Adrenal gland (tissue), 9 donors: ENCODE measurements at regions not wholly inside any gene's neighbourhood (a gene's known extent, or its start where the extent isn't known, plus 50 kb on each side); places are given as distances from the start of the nearest gene placed in this dataset.

ENCODE experiments used
- DNase-seq, 7 donors: peaks; one replicate each; pipeline ENCODE4 v3.0.0-alpha.2; 2019 to 2020
- H3K27ac ChIP-seq, 5 donors: fragments of 200-600 bp; sonication (generic) in 4 of 5; 1 replicate in 3 of 5; 2 replicates in 2 of 5; pipeline versions ENCODE4 v1.5.1 to v1.8.0; 2016 to 2020; ENCODE audit warnings: mild to moderate bottlenecking in 1 of 5
- H3K27me3 ChIP-seq: fragments of 200-600 bp; 2 replicates; pipeline ENCODE4 v1.8.0; 2021
- H3K36me3 ChIP-seq, 2 donors: fragments of 200-600 bp; replicated peaks in 1 of 2; 1 replicate in 1 of 2; 2 replicates in 1 of 2; pipeline versions ENCODE4 v1.5.1 to v1.8.0; 2018 to 2022
- H3K4me1 ChIP-seq, 2 donors: fragments of 200-600 bp; replicated peaks in 1 of 2; 1 replicate in 1 of 2; 2 replicates in 1 of 2; pipeline versions ENCODE4 v1.5.1 to v1.8.0; 2018 to 2021
- H3K4me3 ChIP-seq, 4 donors: fragments of 200-600 bp; sonication (generic) in 3 of 4; one replicate each; pipeline ENCODE4 v1.5.1; 2016 to 2018
- H3K9me3 ChIP-seq, 3 donors: fragments of 200-600 bp; sonication (generic) in 1 of 3; replicated peaks in 1 of 3; 1 replicate in 2 of 3; 2 replicates in 1 of 3; pipeline versions ENCODE4 v1.5.1 to v1.8.0; 2016 to 2021
- POLR2A ChIP-seq, 2 donors: fragments of 450-650 bp; IDR thresholded peaks; one replicate each; pipeline ENCODE4 v1.6.1; 2017; ENCODE audit warnings: antibody characterized with exemption in 2 of 2, mild to moderate bottlenecking in 2 of 2, moderate library complexity in 1 of 2
- WGBS, 4 donors: extraction: QIAGEN DNeasy Blood & Tissue Kit in 2 of 4; methylation state at CpG; one replicate each; pipeline versions ENCODE4 v1.1.5 to v1.1.7; 2013 to 2017; 5-methylcytosine and 5-hydroxymethylcytosine counted together
- intact Hi-C, 2 donors: fragments of 100-400 bp; cut with DNase I; formaldehyde crosslinking; loops; one replicate each; pipeline versions ENCODE4 v1.14.1 to v1.15.0; 2022 to 2023
- TF ChIP-seq, protein P1 (sequence below), 6 experiments: fragments of 450-650 bp in 4 of 6; fragments of 200-600 bp in 2 of 6; sonication (generic) in 1 of 6; IDR thresholded peaks; 1 replicate in 5 of 6; 2 replicates in 1 of 6; pipeline versions ENCODE4 v1.5.1 to v1.8.0; 2016 to 2021; ENCODE audit warnings: antibody characterized with exemption in 6 of 6, mild to moderate bottlenecking in 2 of 6, moderate library complexity in 1 of 6
- donor health status: healthy with polysubstance abuse.
- donor health status: Bipolar disorder and iron deficiency.
- donor health status: DM: yes; HTN: yes; CAD: no.
- donor health status: DM: no; HTN: no; CAD: no.
- donor health status: DM: no; HTN: no; CAD: no.

DNA sequence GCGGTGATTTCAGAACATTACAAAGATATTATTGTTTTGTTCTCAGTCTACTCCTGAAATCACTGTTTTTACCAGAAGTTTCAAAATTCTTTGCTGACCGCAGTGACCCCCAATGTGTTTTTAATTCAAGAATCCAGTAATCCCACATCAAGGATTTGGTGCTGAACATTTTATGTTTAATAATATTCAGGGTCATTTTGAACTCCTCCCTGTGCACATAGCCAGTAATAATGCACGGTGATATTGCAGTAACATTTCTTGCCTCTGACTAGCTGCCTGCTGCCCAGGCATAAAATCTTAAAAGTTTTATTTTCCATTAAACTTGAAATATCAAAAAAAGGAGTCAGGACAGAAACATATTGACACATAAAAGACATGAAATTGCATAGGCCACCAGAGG is 443.4 kb upstream of the NCAM2 start:
- Histone ChIP-seq H3K4me3 (no peak overlapping the region), H3K9me3 (no peaks in the 10 kb centered on the region), H3K27me3 (no peaks in the 10 kb centered on the region), H3K36me3 (no peaks in the 10 kb centered on the region), H3K27ac (no peak overlapping the region), H3K4me1 (no peaks in the 10 kb centered on the region)
- no peak for TF ChIP-seq POLR2A (IDR thresholded peaks at IDR 0.05)
- TF ChIP-seq, protein P1, sequence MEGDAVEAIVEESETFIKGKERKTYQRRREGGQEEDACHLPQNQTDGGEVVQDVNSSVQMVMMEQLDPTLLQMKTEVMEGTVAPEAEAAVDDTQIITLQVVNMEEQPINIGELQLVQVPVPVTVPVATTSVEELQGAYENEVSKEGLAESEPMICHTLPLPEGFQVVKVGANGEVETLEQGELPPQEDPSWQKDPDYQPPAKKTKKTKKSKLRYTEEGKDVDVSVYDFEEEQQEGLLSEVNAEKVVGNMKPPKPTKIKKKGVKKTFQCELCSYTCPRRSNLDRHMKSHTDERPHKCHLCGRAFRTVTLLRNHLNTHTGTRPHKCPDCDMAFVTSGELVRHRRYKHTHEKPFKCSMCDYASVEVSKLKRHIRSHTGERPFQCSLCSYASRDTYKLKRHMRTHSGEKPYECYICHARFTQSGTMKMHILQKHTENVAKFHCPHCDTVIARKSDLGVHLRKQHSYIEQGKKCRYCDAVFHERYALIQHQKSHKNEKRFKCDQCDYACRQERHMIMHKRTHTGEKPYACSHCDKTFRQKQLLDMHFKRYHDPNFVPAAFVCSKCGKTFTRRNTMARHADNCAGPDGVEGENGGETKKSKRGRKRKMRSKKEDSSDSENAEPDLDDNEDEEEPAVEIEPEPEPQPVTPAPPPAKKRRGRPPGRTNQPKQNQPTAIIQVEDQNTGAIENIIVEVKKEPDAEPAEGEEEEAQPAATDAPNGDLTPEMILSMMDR (IDR thresholded peaks at IDR 0.05): no peak
- DNase-seq: no peak
- intact Hi-C loops: no loop called here
- WGBS, 4 donors: 71 to 75% (median 72%) methylated on average over 3 of the region's 3 CpGs

DNA sequence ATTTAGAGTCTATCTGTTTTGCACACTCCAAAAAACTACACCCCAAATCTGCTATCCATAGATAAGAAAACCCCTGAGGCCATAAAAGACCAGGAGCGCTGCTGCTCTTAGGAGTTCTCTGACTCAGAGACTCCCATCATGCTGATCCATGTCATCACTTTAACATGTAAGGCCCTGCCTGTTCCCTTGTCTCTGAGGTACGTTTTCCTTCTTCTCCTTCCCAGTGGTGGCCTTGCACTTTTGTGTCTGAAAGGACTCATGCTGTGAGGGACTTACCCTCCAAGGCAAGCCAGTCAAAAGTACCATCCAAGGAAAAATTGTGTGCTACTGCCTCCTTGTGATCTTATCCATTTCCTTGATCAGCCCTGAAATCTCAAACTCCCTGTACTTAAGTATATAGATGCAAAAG is 427.4 kb upstream of the NCAM2 start:
- WGBS, 4 donors: 43 to 56% (median 50%) methylated on average over 2 of the region's 2 CpGs
- no peaks in the 10 kb centered on the region for H3K4me1 ChIP-seq
- no peak overlapping the region for H3K27ac ChIP-seq
- H3K27me3 ChIP-seq: no peaks in the 10 kb centered on the region
- TF ChIP-seq, protein P1 (IDR thresholded peaks at IDR 0.05): no peak
- TF ChIP-seq POLR2A (IDR thresholded peaks at IDR 0.05): no peak
- DNase-seq: no peak
- peaks cover 0 to 7% (median 0%) of the 10 kb centered on the region in 3 donors for H3K9me3 ChIP-seq
- H3K36me3 ChIP-seq: no peaks in the 10 kb centered on the region
- intact Hi-C loops: no loop called here
- no peak overlapping the region for H3K4me3 ChIP-seq

DNA sequence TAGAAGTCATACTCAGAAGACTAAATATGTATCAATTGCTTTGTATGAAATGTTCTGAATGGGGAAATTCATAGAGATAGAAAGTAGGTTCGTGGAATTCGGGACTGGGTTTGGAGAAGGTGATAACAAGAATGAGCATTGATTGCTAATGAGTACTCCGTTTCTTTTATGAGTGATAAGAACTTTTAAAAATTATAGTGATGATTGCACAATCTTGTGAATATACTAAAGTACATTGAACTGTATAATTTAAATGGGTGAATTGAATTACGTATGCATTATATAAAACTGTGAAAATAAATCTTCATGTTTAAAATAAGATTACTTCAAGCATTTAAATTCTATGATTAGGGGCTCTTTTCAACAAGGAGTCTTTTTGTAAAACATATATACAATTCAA is 425.6 kb upstream of the NCAM2 start:
- Histone ChIP-seq H3K27ac (no peak overlapping the region), H3K4me1 (no peaks in the 10 kb centered on the region), H3K36me3 (no peaks in the 10 kb centered on the region), H3K9me3 (peaks cover 0 to 7% (median 0%) of the 10 kb centered on the region in 3 donors), H3K4me3 (no peak overlapping the region), H3K27me3 (no peaks in the 10 kb centered on the region)
- 75 to 85% (median 80%) methylated on average over 4 of the region's 4 CpGs for WGBS, 4 donors
- intact Hi-C loops: no loop called here
- no peak for DNase-seq
- no peak for TF ChIP-seq POLR2A (IDR thresholded peaks at IDR 0.05)
- TF ChIP-seq, protein P1 (IDR thresholded peaks at IDR 0.05): no peak

DNA sequence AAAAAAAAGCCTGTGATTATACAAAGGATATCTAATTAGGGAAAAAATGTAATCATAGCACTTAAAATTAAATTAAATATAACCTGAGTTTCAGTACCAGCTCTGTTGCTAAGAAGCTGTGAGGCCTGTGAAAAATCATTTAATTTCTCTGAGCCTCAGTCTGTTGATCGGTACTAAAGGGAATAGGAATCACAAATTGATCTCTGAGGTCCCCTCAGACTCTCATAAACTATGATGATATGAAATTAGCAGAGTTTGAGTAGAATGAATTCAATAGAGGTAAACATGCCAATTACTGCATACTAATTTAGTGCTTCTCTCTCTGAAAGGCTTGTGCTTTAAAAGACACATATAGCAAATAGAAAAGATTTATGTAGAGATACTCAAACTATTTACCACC is 416.8 kb upstream of the NCAM2 start:
- H3K27ac ChIP-seq: no peak overlapping the region
- WGBS, 4 donors: 72 to 88% (median 84%) methylated on average over 1 of the region's 1 CpG
- no peak for DNase-seq
- H3K27me3 ChIP-seq: no peaks in the 10 kb centered on the region
- no peak overlapping the region for H3K4me3 ChIP-seq
- no peaks in the 10 kb centered on the region for H3K36me3 ChIP-seq
- intact Hi-C loops: no loop called here
- no peaks in the 10 kb centered on the region for H3K4me1 ChIP-seq
- H3K9me3 ChIP-seq: no peaks in the 10 kb centered on the region
- no peak for TF ChIP-seq POLR2A (IDR thresholded peaks at IDR 0.05)
- TF ChIP-seq, protein P1 (IDR thresholded peaks at IDR 0.05): no peak
